ENCODE measurements at regions not wholly inside any gene's neighbourhood (a gene's known extent, or its start where the extent isn't known, plus 50 kb on each side); places are given as distances from the start of the nearest gene placed in this dataset.
"Not testable (repeated sequence)": the region's sequence is repeated elsewhere in the genome, so short reads cannot be mapped to it uniquely, and the experiment has no call there.

DNA sequence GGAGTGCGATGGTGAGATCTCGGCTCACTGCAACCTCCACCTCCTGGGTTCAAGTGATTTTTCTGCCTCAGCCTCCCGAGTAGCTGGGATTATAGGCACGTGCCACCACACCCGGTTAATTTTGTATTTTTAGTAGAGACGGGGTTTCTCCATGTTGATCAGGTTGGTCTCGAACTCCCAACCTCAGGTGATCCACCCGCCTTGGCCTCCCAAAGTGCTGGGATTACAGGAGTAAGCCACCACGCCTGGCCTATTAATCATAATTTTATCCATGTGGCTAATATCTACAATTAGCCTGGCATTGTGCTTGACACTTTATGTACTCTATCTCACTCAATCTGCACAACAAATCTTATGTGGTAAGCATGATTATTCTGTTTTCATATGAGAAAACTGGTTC, 75.2 kb upstream of the PICALM start:
- TF ChIP-seq, protein P1, sequence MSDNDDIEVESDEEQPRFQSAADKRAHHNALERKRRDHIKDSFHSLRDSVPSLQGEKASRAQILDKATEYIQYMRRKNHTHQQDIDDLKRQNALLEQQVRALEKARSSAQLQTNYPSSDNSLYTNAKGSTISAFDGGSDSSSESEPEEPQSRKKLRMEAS (IDR thresholded peaks at IDR 0.05; ENCODE audit: low read depth, low read length) = not testable (repeated sequence)
- TF ChIP-seq POLR2A (IDR thresholded peaks at IDR 0.05; ENCODE audit: extremely low read depth, insufficient read length) = not testable (repeated sequence)
- TF ChIP-seq, protein P2, sequence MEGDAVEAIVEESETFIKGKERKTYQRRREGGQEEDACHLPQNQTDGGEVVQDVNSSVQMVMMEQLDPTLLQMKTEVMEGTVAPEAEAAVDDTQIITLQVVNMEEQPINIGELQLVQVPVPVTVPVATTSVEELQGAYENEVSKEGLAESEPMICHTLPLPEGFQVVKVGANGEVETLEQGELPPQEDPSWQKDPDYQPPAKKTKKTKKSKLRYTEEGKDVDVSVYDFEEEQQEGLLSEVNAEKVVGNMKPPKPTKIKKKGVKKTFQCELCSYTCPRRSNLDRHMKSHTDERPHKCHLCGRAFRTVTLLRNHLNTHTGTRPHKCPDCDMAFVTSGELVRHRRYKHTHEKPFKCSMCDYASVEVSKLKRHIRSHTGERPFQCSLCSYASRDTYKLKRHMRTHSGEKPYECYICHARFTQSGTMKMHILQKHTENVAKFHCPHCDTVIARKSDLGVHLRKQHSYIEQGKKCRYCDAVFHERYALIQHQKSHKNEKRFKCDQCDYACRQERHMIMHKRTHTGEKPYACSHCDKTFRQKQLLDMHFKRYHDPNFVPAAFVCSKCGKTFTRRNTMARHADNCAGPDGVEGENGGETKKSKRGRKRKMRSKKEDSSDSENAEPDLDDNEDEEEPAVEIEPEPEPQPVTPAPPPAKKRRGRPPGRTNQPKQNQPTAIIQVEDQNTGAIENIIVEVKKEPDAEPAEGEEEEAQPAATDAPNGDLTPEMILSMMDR (IDR thresholded peaks at IDR 0.05; ENCODE audit: low read depth, low read length) = not testable (repeated sequence)

All from NB4 (cell line).